Heart left ventricle (tissue), 13 donors: ENCODE measurements at regions not wholly inside any gene's neighbourhood (a gene's known extent, or its start where the extent isn't known, plus 50 kb on each side); places are given as distances from the start of the nearest gene placed in this dataset.

Experiments used
- POLR2A ChIP-seq, 2 donors: fragments of 450-650 bp; IDR thresholded peaks; one replicate each; pipeline ENCODE4 v1.6.1; 2017; ENCODE audit warnings: antibody characterized with exemption in 2 of 2, mild to moderate bottlenecking in 2 of 2, moderate library complexity in 2 of 2
- TF ChIP-seq, protein P1 (sequence below), 12 donors: fragments of 200-600 bp; sonication (generic) in 4 of 12; IDR thresholded peaks; one replicate each; pipeline versions ENCODE4 v1.5.0 to v1.8.0; 2018 to 2022; ENCODE audit warnings: antibody characterized with exemption in 12 of 12, mild to moderate bottlenecking in 5 of 12
- donor health status: ischemic (EF 13 %, LVEDD 7.1; RV severe dilation, severe dysfunction).
- donor health status: DM: no; HTN: yes; CAD: no.
- donor health status: DM: no; HTN: no; CAD: no.
- donor health status: ischemic (EF 25% LVEDD 6.9; RV normal size, moderate dysfunction).
- donor health status: ischemic (EF 25% LVEDD 5.7; RV mildly dilated, moderate dysfunction).
- donor health status: ischemic (EF 35%, LVEDD 5.7; RV mildly dilated, moderate dysfunction).
- donor health status: nonischemic (EF 11% LVEDD 7.7; RV severe dilation, severe dysfunction).
- donor health status: DM: yes; HTN: yes; CAD: no.
- donor health status: PGD.
- donor health status: ischemic (EF 29% LVEDD 5.4; RV normal size, mild dysfunction).
- donor health status: nonischemic (EF 23%, LVEDD 6.1; RV moderate dilation, normal function).

DNA sequence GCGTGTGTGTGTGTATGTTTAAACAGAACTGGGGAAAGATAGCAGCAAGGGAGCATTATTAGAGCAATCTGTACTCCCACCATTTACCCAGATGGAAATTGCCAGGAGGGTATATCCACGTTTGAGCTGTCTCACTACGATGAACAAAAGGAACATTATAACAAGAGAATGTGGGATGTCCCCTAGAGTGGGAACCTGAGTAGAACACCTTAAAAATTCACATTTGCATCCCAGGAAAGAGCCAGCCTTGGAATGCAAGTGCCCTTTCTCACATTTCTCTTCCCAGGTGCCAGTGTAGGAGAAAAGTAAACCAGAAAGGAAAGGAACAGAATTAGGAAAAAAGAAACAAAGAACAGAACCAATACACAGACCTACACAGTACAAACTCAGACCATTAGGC lies 95.3 kb upstream of the PTPRZ1 start:
- no peak for TF ChIP-seq POLR2A (IDR thresholded peaks at IDR 0.05)
- TF ChIP-seq, protein P1, sequence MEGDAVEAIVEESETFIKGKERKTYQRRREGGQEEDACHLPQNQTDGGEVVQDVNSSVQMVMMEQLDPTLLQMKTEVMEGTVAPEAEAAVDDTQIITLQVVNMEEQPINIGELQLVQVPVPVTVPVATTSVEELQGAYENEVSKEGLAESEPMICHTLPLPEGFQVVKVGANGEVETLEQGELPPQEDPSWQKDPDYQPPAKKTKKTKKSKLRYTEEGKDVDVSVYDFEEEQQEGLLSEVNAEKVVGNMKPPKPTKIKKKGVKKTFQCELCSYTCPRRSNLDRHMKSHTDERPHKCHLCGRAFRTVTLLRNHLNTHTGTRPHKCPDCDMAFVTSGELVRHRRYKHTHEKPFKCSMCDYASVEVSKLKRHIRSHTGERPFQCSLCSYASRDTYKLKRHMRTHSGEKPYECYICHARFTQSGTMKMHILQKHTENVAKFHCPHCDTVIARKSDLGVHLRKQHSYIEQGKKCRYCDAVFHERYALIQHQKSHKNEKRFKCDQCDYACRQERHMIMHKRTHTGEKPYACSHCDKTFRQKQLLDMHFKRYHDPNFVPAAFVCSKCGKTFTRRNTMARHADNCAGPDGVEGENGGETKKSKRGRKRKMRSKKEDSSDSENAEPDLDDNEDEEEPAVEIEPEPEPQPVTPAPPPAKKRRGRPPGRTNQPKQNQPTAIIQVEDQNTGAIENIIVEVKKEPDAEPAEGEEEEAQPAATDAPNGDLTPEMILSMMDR (IDR thresholded peaks at IDR 0.05) = no peak
